Glutamatergic neuron (in vitro differentiated cells): ENCODE measurements at regions not wholly inside any gene's neighbourhood (a gene's known extent, or its start where the extent isn't known, plus 50 kb on each side); places are given as distances from the start of the nearest gene placed in this dataset.
"Not testable (repeated sequence)": the region's sequence is repeated elsewhere in the genome, so short reads cannot be mapped to it uniquely, and the experiment has no call there.

Experiments used
- DNase-seq: peaks from one replicate; pipeline ENCODE4 v3.0.0; 2022
- H3K27ac Mint-ChIP-seq: one replicate; pipeline ENCODE4 v1.8.0; 2020; ENCODE audit warnings: mild to moderate bottlenecking, mixed read lengths, inconsistent platforms; ENCODE audit not compliant: unreplicated experiment
- H3K27me3 Mint-ChIP-seq: one replicate; pipeline ENCODE4 v1.8.0; 2020; ENCODE audit warnings: mild to moderate bottlenecking, moderate library complexity, mixed read lengths, inconsistent platforms; ENCODE audit not compliant: unreplicated experiment
- H3K36me3 Mint-ChIP-seq: one replicate; pipeline ENCODE4 v1.8.0; 2020; ENCODE audit warnings: mild to moderate bottlenecking, mixed read lengths, inconsistent platforms; ENCODE audit not compliant: unreplicated experiment
- H3K4me1 Mint-ChIP-seq: one replicate; pipeline ENCODE4 v1.8.0; 2020; ENCODE audit warnings: mild to moderate bottlenecking, low read depth, mixed read lengths, inconsistent platforms; ENCODE audit not compliant: unreplicated experiment
- H3K4me3 Mint-ChIP-seq: one replicate; pipeline ENCODE4 v1.8.0; 2020; ENCODE audit warnings: mild to moderate bottlenecking, mixed read lengths, inconsistent platforms; ENCODE audit not compliant: unreplicated experiment
- H3K9me3 Mint-ChIP-seq: one replicate; pipeline ENCODE4 v1.8.0; 2020; ENCODE audit warnings: mild to moderate bottlenecking, moderate library complexity, mixed read lengths, inconsistent platforms; ENCODE audit not compliant: unreplicated experiment
- TF ChIP-seq, protein P1 (sequence below): fragments of 200-600 bp; sonication (generic); IDR thresholded peaks from one replicate; pipeline ENCODE4 v1.5.0; 2021; ENCODE audit not compliant: partially characterized antibody, unreplicated experiment

DNA sequence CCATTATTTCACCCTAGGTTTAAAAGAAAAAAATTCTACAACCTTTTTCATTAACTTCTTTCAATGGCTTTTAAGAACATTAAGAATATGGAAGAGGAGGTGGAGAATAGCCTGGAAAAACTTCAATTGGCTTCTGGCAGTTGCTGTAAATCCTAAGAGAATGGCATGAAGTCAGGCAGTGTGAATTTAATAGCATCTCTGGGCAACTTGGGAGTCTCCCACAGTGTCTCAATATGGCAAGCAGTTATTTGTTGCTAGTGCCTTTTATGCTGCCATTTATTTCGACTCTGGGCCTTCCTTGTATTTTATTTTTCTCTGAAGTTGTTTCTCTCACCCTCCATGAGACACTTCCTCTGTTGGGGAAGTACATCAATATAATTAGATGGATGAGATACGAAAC, 322.1 kb downstream of the CBLL2 start:
- Mint-ChIP-seq H3K4me1 (no peaks in the 10 kb centered on the region), H3K9me3 (no peaks in the 10 kb centered on the region), H3K4me3 (no peak overlapping the region), H3K27me3 (no peaks in the 10 kb centered on the region), H3K27ac (no peak overlapping the region), H3K36me3 (no peaks in the 10 kb centered on the region)
- TF ChIP-seq, protein P1, sequence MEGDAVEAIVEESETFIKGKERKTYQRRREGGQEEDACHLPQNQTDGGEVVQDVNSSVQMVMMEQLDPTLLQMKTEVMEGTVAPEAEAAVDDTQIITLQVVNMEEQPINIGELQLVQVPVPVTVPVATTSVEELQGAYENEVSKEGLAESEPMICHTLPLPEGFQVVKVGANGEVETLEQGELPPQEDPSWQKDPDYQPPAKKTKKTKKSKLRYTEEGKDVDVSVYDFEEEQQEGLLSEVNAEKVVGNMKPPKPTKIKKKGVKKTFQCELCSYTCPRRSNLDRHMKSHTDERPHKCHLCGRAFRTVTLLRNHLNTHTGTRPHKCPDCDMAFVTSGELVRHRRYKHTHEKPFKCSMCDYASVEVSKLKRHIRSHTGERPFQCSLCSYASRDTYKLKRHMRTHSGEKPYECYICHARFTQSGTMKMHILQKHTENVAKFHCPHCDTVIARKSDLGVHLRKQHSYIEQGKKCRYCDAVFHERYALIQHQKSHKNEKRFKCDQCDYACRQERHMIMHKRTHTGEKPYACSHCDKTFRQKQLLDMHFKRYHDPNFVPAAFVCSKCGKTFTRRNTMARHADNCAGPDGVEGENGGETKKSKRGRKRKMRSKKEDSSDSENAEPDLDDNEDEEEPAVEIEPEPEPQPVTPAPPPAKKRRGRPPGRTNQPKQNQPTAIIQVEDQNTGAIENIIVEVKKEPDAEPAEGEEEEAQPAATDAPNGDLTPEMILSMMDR = no peak
- DNase-seq = no peak

DNA sequence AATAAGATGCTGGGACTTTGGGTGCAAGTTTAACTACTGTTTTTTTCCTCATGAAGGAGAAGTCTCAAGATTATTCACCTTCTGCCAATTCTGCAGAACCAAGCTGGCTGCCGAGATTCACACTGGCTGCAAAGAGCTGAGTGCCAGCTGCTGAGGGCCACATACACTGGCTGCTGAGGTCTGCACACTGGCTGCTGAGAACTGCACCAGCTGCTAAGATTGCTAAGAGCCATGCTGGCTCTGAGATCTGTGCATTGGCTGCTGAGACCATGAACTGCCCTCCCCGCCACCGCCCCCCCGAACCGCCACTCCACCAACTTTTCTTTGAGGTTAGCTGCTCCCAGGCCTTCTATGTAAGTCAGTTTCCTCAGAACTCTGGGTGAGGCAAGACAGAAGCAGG, 330.3 kb downstream of the CBLL2 start:
- Mint-ChIP-seq H3K27ac (no peak overlapping the region), H3K27me3 (no peaks in the 10 kb centered on the region), H3K4me3 (no peak overlapping the region), H3K4me1 (no peaks in the 10 kb centered on the region), H3K36me3 (no peaks in the 10 kb centered on the region), H3K9me3 (no peaks in the 10 kb centered on the region)
- DNase-seq = no peak
- TF ChIP-seq, protein P1 = no peak

- H3K4me3 Mint-ChIP-seq, H3K4me1 Mint-ChIP-seq, H3K27me3 Mint-ChIP-seq, H3K9me3 Mint-ChIP-seq, DNase-seq, H3K27ac Mint-ChIP-seq, H3K36me3 Mint-ChIP-seq: not testable (repeated sequence)
Measured at GRCh38 chrX:22609452-22609851, 336.7 kb downstream of the CBLL2 start.

DNA sequence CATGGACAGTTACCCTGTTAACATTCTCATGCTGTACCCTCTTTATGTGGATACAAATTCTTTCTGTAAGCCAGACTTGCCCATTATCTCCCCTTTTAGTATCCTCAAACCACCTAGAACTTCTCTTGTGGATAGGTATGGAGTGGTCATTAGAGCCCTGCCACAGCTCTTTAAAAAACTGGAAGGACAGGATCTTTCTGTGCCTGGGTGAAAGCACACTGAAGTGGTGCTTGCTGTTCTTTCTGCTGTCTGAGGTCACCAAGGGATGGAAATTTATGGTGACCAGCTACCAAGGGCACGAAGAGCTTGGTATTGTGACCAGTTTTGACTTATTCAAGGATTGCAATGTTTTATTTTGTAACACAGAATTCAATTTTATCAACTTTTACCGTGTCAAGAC, 344.2 kb downstream of the CBLL2 start:
- Mint-ChIP-seq H3K36me3 (no peaks in the 10 kb centered on the region), H3K27ac (no peak overlapping the region)
- TF ChIP-seq, protein P1 = no peak

DNA sequence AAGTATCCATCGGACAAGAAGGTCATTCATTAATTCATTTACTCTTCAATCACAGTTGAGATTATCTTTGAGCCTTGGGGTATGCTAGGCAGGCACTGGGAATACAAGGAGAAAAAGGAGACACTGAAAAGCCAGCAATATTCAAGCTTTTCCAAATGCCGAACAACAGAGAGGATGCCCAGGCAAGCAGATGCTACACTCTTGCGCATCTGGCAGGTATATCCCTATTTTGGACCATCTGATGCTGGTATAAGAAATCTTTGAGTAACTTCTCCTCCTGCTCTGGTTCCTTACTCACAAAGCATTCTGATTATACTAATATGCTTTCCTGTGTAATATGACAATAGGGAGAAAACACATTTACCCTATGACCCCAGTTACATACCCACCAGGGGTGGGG, 354.9 kb downstream of the CBLL2 start:
- H3K4me3 Mint-ChIP-seq = no peak overlapping the region
- no peaks in the 10 kb centered on the region for H3K27me3 Mint-ChIP-seq
- no peaks in the 10 kb centered on the region for H3K36me3 Mint-ChIP-seq
- no peak overlapping the region for H3K27ac Mint-ChIP-seq
- no peak for DNase-seq
- no peaks in the 10 kb centered on the region for H3K4me1 Mint-ChIP-seq
- TF ChIP-seq, protein P1 = no peak
- H3K9me3 Mint-ChIP-seq = no peaks in the 10 kb centered on the region

More for the DNA sequence above, 344.2 kb downstream of the CBLL2 start:
- no peaks in the 10 kb centered on the region for H3K4me1 Mint-ChIP-seq
- H3K4me3 Mint-ChIP-seq = no peak overlapping the region
- no peaks in the 10 kb centered on the region for H3K27me3 Mint-ChIP-seq
- DNase-seq = no peak
- H3K9me3 Mint-ChIP-seq = no peaks in the 10 kb centered on the region

GRCh38 chrX:22628275-22628674, 355.6 kb downstream of the CBLL2 start:
- Mint-ChIP-seq H3K27ac (no peak overlapping the region), H3K27me3 (no peaks in the 10 kb centered on the region), H3K9me3 (no peaks in the 10 kb centered on the region), H3K36me3 (no peaks in the 10 kb centered on the region), H3K4me1 (no peaks in the 10 kb centered on the region), H3K4me3 (no peak overlapping the region)
- TF ChIP-seq, protein P1 = no peak
- no peak for DNase-seq
